ENCODE measurements at regions not wholly inside any gene's neighbourhood (a gene's known extent, or its start where the extent isn't known, plus 50 kb on each side); places are given as distances from the start of the nearest gene placed in this dataset.

DNA sequence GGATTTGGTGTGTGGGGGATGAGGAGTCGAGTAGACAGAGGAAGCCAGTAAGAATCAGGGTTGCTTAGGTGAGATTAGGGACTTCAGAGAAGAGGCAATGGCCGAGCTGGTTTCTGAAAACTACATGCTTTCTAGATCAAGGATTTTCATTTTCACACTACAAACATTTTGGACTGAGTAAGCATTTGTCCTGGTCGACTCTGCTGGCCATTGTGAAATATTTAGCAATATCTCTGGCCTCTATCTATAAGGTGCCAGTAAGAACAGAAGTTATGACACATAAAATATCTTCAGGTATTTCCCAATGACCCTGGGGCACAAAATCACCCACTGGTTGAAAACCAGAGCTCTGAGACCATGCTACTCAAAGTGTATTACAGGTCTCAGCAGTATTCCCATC, 1275.1 kb upstream of the CDH8 start:
- TF ChIP-seq, protein P1, sequence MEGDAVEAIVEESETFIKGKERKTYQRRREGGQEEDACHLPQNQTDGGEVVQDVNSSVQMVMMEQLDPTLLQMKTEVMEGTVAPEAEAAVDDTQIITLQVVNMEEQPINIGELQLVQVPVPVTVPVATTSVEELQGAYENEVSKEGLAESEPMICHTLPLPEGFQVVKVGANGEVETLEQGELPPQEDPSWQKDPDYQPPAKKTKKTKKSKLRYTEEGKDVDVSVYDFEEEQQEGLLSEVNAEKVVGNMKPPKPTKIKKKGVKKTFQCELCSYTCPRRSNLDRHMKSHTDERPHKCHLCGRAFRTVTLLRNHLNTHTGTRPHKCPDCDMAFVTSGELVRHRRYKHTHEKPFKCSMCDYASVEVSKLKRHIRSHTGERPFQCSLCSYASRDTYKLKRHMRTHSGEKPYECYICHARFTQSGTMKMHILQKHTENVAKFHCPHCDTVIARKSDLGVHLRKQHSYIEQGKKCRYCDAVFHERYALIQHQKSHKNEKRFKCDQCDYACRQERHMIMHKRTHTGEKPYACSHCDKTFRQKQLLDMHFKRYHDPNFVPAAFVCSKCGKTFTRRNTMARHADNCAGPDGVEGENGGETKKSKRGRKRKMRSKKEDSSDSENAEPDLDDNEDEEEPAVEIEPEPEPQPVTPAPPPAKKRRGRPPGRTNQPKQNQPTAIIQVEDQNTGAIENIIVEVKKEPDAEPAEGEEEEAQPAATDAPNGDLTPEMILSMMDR (IDR thresholded peaks at IDR 0.05): no peak
- no peaks in the 10 kb centered on the region for H3K36me3 ChIP-seq
- H3K27me3 ChIP-seq: no peaks in the 10 kb centered on the region
- intact Hi-C loops (cut with DNase I): no loop called here
- no peak overlapping the region for H3K27ac ChIP-seq
- H3K9me3 ChIP-seq: no peaks in the 10 kb centered on the region
- no peaks in the 10 kb centered on the region for H3K4me1 ChIP-seq
- no peak for DNase-seq
- H3K9ac ChIP-seq (ENCODE audit: low read depth in 2 of 2, low read length in 2 of 2): no peak overlapping the region
- no peak overlapping the region for H3K4me3 ChIP-seq

DNA sequence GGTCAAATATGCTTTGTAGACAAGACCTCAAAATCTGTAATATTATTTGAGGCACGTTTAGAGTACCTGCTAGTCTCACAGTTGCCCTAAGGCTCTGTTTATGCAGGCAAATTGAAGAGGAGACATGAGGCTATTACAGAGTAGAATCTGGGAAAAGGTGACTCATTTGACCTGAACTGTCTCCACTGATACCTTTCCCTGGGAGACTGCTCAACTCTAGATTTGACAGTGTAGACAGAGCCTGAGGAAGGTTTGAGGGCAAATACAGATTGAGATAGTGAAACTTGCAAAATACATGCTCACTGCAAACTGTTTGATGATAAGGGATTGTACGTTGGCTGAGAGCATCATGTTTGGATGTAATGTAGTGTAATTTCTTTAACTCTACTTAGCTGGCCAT, 1266.6 kb upstream of the CDH8 start:
- Histone ChIP-seq H3K27me3 (no peaks in the 10 kb centered on the region), H3K4me3 (no peak overlapping the region), H3K4me1 (no peaks in the 10 kb centered on the region), H3K9me3 (no peaks in the 10 kb centered on the region), H3K27ac (no peak overlapping the region), H3K36me3 (no peaks in the 10 kb centered on the region), H3K9ac (ENCODE audit: low read depth in 2 of 2, low read length in 2 of 2) (no peak overlapping the region)
- TF ChIP-seq, protein P1 (IDR thresholded peaks at IDR 0.05): no peak
- intact Hi-C loops (cut with DNase I): no loop called here
- no peak for DNase-seq

DNA sequence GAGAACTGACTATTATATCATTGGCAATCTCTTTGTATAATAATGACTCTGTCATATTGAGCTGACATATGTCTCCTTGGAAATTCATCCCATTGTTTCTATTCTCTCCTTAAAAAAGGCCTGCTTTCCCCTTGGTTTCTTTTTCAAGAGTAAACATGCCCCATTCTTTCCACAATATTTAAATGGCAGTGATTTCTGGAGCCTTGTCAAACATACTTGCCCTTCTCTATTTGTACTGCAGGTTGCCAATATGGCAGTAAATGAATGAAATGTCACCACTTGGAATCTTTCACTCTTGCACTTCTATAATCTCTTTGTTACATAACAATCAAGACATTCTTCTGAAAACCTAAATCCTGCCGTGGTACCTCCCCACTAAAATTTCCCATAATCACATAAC, 1265.1 kb upstream of the CDH8 start:
- H3K4me1 ChIP-seq: no peaks in the 10 kb centered on the region
- no peak overlapping the region for H3K9ac ChIP-seq (ENCODE audit: low read depth in 2 of 2, low read length in 2 of 2)
- TF ChIP-seq, protein P1 (IDR thresholded peaks at IDR 0.05): no peak
- H3K9me3 ChIP-seq: no peaks in the 10 kb centered on the region
- H3K4me3 ChIP-seq: no peak overlapping the region
- no peak for DNase-seq
- no peak overlapping the region for H3K27ac ChIP-seq
- no peaks in the 10 kb centered on the region for H3K36me3 ChIP-seq
- intact Hi-C loops (cut with DNase I): no loop called here
- H3K27me3 ChIP-seq: no peaks in the 10 kb centered on the region

DNA sequence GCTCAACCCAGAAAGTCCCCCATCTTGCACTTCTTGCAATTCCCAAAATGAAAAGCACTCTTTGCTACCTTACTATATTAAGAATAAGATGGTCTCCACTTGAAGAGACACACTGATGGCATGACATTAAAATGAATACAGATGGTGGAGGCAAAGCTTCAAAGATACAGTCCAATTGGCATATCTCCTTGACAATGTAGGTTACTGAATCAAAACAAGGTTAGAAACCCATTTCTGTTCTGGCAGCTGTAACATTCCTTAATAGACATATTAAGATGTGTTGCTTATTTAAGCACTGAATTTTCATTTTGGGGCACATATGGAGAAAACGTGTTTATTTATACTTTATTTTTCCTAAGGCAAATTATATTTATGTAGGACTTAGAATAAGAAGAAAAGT, 1262.8 kb upstream of the CDH8 start:
- Histone ChIP-seq H3K4me1 (no peaks in the 10 kb centered on the region), H3K4me3 (no peak overlapping the region), H3K27me3 (no peaks in the 10 kb centered on the region), H3K9me3 (no peaks in the 10 kb centered on the region), H3K9ac (ENCODE audit: low read depth in 2 of 2, low read length in 2 of 2) (no peak overlapping the region), H3K27ac (no peak overlapping the region), H3K36me3 (no peaks in the 10 kb centered on the region)
- no peak for DNase-seq
- TF ChIP-seq, protein P1 (IDR thresholded peaks at IDR 0.05): no peak
- intact Hi-C loops (cut with DNase I): loop anchor here (10.0 kb wide), 1 partner anchor 1074 kb away; no protein-coding TSS in a partner anchor

DNA sequence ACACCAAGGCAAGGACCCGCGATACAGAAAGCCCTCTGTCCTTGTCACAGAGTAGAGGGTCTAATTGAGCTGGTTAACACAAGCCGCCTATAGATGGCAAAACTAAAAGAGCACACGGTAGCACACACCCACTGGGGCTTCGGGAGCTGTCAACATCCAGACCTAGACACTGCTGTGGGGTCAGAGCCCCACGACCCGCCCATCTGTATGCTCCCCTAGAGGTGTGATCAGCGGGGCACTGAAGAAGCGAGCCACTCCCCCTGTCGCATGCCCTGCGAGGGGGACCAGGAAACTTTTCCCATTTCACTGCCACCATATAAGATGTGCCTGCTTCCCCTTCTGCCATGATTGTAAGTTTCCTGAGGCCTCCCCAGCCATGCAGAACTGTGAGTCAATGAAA, 1255.8 kb upstream of the CDH8 start:
- H3K4me1 ChIP-seq: no peaks in the 10 kb centered on the region
- no peak overlapping the region for H3K4me3 ChIP-seq
- TF ChIP-seq, protein P1 (IDR thresholded peaks at IDR 0.05): no peak
- no peaks in the 10 kb centered on the region for H3K36me3 ChIP-seq
- no peaks in the 10 kb centered on the region for H3K9me3 ChIP-seq
- intact Hi-C loops (cut with DNase I): loop anchor here (10.0 kb wide), 1 partner anchor 1067 kb away; no protein-coding TSS in a partner anchor
- H3K27me3 ChIP-seq: no peaks in the 10 kb centered on the region
- H3K9ac ChIP-seq (ENCODE audit: low read depth in 2 of 2, low read length in 2 of 2): no peak overlapping the region
- no peak overlapping the region for H3K27ac ChIP-seq
- no peak for DNase-seq

Data from colonic mucosa (tissue), 4 donors.